Activated CD8-positive, alpha-beta T cell treated with anti-CD3 and anti-CD28 coated beads for 36 hours (primary cell): ENCODE measurements at regions not wholly inside any gene's neighbourhood (a gene's known extent, or its start where the extent isn't known, plus 50 kb on each side); places are given as distances from the start of the nearest gene placed in this dataset.

Source experiments
- ATAC-seq: fragments of 200-7000 bp; cut with Tn5 transposase; one replicate; pipeline ENCODE4 v1.10.0; 2021; ENCODE audit warnings: mild to moderate bottlenecking, moderate library complexity
- CTCF ChIA-PET: fragments of 350-600 bp; sonication (Branson Sonifier 250); formaldehyde crosslinking; loops from one replicate; lab custom pipeline; 2021; ENCODE audit warnings: antibody characterized with exemption; lab: Charles Lee
- POLR2A ChIA-PET: fragments of 350-600 bp; sonication (Branson Sonifier 250); formaldehyde crosslinking; loops from one replicate; lab custom pipeline; 2021; ENCODE audit warnings: antibody characterized with exemption; lab: Charles Lee
- DNase-seq: peaks from one replicate; pipeline ENCODE4 v3.0.0-alpha.2; 2020
- H3K27ac Mint-ChIP-seq: one replicate; pipeline ENCODE4 v1.8.0; 2021; ENCODE audit warnings: mild to moderate bottlenecking, mixed read lengths
- H3K27me3 Mint-ChIP-seq: one replicate; pipeline ENCODE4 v1.8.0; 2021; ENCODE audit warnings: mixed read lengths
- H3K36me3 Mint-ChIP-seq: one replicate; pipeline ENCODE4 v1.8.0; 2021; ENCODE audit warnings: low read depth, mixed read lengths
- H3K4me1 Mint-ChIP-seq: one replicate; pipeline ENCODE4 v1.8.0; 2021; ENCODE audit warnings: low read depth, mixed read lengths
- H3K4me3 Mint-ChIP-seq: one replicate; pipeline ENCODE4 v1.8.0; 2021; ENCODE audit warnings: mild to moderate bottlenecking, moderate library complexity, mixed read lengths
- H3K9me3 Mint-ChIP-seq: one replicate; pipeline ENCODE4 v1.8.0; 2021; ENCODE audit warnings: mixed read lengths
- CTCF ChIP-seq: fragments of 200-600 bp; IDR thresholded peaks from one replicate; pipeline ENCODE4 v1.8.0; 2022; ENCODE audit warnings: antibody characterized with exemption, mild to moderate bottlenecking
- intact Hi-C: fragments of 100-400 bp; cut with micrococcal nuclease; formaldehyde crosslinking; loops from one replicate; pipeline ENCODE4 v1.10.0; 2022

- Mint-ChIP-seq H3K27ac (no peak overlapping the region), H3K36me3 (no peaks in the 10 kb centered on the region), H3K4me1 (no peaks in the 10 kb centered on the region), H3K9me3 (no peaks in the 10 kb centered on the region), H3K4me3 (no peak overlapping the region), H3K27me3 (peaks cover 7% of the 10 kb centered on the region)
- ATAC-seq (no peak), DNase-seq (no peak)
- POLR2A ChIA-PET: no interaction called here
- TF ChIP-seq CTCF: no peak
- intact Hi-C loops: no loop called here
- CTCF ChIA-PET: no interaction called here
These were observed 125.5 kb upstream of the FRMD4B start for GRCh38 chr3:69511361-69511760.

GRCh38 chr3:69510481-69511030, 124.7 kb upstream of the FRMD4B start:
- intact Hi-C loops: no loop called here
- H3K27ac Mint-ChIP-seq: no peak overlapping the region
- ChIA-PET POLR2A (no interaction called here), CTCF (no interaction called here)
- DNase-seq: no peak
- ATAC-seq: no peak
- no peak overlapping the region for H3K4me3 Mint-ChIP-seq
- peaks cover 7% of the 10 kb centered on the region for H3K27me3 Mint-ChIP-seq
- no peak for TF ChIP-seq CTCF
- H3K9me3 Mint-ChIP-seq: no peaks in the 10 kb centered on the region
- H3K4me1 Mint-ChIP-seq: no peaks in the 10 kb centered on the region
- H3K36me3 Mint-ChIP-seq: no peaks in the 10 kb centered on the region

- CTCF ChIA-PET: no interaction called here
- H3K4me3 Mint-ChIP-seq: no peak overlapping the region
These were observed 123.4 kb upstream of the FRMD4B start for GRCh38 chr3:69509288-69509687.

GRCh38 chr3:69505770-69506407, 120.0 kb upstream of the FRMD4B start:
- peaks cover 3% of the 10 kb centered on the region for H3K27me3 Mint-ChIP-seq
- intact Hi-C loops: no loop called here
- no peaks in the 10 kb centered on the region for H3K9me3 Mint-ChIP-seq
- H3K36me3 Mint-ChIP-seq: no peaks in the 10 kb centered on the region
- ChIA-PET CTCF (no interaction called here), POLR2A (no interaction called here)
- DNase-seq (no peak), ATAC-seq (no peak)
- TF ChIP-seq CTCF: no peak
- H3K4me1 Mint-ChIP-seq: no peaks in the 10 kb centered on the region
- no peak overlapping the region for H3K4me3 Mint-ChIP-seq
- H3K27ac Mint-ChIP-seq: no peak overlapping the region

More at GRCh38 chr3:69509288-69509687, 123.4 kb upstream of the FRMD4B start:
- Mint-ChIP-seq H3K36me3 (no peaks in the 10 kb centered on the region), H3K27ac (no peak overlapping the region), H3K27me3 (peaks cover 7% of the 10 kb centered on the region), H3K9me3 (no peaks in the 10 kb centered on the region), H3K4me1 (no peaks in the 10 kb centered on the region)
- no peak for ATAC-seq
- intact Hi-C loops: no loop called here
- POLR2A ChIA-PET: no interaction called here
- DNase-seq: no peak
- no peak for TF ChIP-seq CTCF

GRCh38 chr3:69504232-69504631, 118.3 kb upstream of the FRMD4B start:
- ATAC-seq (no peak), DNase-seq (no peak)
- Mint-ChIP-seq H3K27ac (no peak overlapping the region), H3K4me1 (no peaks in the 10 kb centered on the region), H3K27me3 (no peaks in the 10 kb centered on the region), H3K4me3 (no peak overlapping the region), H3K36me3 (no peaks in the 10 kb centered on the region), H3K9me3 (no peaks in the 10 kb centered on the region)
- ChIA-PET CTCF (no interaction called here), POLR2A (no interaction called here)
- TF ChIP-seq CTCF: no peak
- intact Hi-C loops: no loop called here
